Trophoblast cell (in vitro differentiated cells and primary cell): ENCODE measurements at regions not wholly inside any gene's neighbourhood (a gene's known extent, or its start where the extent isn't known, plus 50 kb on each side); places are given as distances from the start of the nearest gene placed in this dataset.

Experiments
- DNase-seq, 2 donors: peaks; one replicate each; pipeline ENCODE4 v3.0.0-alpha.2; 2016
- H2AFZ ChIP-seq: 2 replicates; pipeline ENCODE4 v1.6.1; 2013; ENCODE audit warnings: low read length, moderate library complexity, mild to moderate bottlenecking; ENCODE audit not compliant: insufficient read depth, poor library complexity
- H2AK5ac ChIP-seq: 2 replicates; pipeline ENCODE4 v1.6.1; 2013; ENCODE audit warnings: mild to moderate bottlenecking, low read length
- H2BK120ac ChIP-seq: 2 replicates; pipeline ENCODE4 v1.6.1; 2013; ENCODE audit warnings: low read length, mild to moderate bottlenecking, moderate library complexity; ENCODE audit not compliant: insufficient read depth, poor library complexity
- H2BK12ac ChIP-seq: 2 replicates; pipeline ENCODE4 v1.6.1; 2013; ENCODE audit warnings: mild to moderate bottlenecking, low read length, moderate library complexity
- H2BK5ac ChIP-seq: 2 replicates; pipeline ENCODE4 v1.6.1; 2013; ENCODE audit warnings: low read length, low read depth, moderate library complexity, mild to moderate bottlenecking; ENCODE audit not compliant: poor library complexity
- H3K14ac ChIP-seq: 2 replicates; pipeline ENCODE4 v1.6.1; 2013; ENCODE audit warnings: mild to moderate bottlenecking, low read length
- H3K18ac ChIP-seq: 2 replicates; pipeline ENCODE4 v1.6.1; 2013; ENCODE audit warnings: mild to moderate bottlenecking, low read length
- H3K23ac ChIP-seq: 2 replicates; pipeline ENCODE4 v1.6.1; 2013; ENCODE audit warnings: low read length
- H3K27ac ChIP-seq: 2 replicates; pipeline ENCODE4 v1.5.1; 2013; ENCODE audit warnings: low read depth, mild to moderate bottlenecking, inconsistent platforms, low read length, moderate library complexity
- H3K27me3 ChIP-seq: 2 replicates; pipeline ENCODE4 v1.6.1; 2013; ENCODE audit warnings: inconsistent platforms, mild to moderate bottlenecking, low read length, moderate library complexity; ENCODE audit not compliant: insufficient read depth
- H3K36me3 ChIP-seq, 2 experiments: 1 replicate in 1 of 2; 2 replicates in 1 of 2; pipeline ENCODE4 v1.6.1; 2013; ENCODE audit warnings: low read length in 2 of 2, mild to moderate bottlenecking in 2 of 2, moderate library complexity in 1 of 2; ENCODE audit not compliant: insufficient read depth in 2 of 2, control insufficient read depth in 1 of 2
- H3K4ac ChIP-seq: 2 replicates; pipeline ENCODE4 v1.6.1; 2013; ENCODE audit warnings: low read depth, mild to moderate bottlenecking, low read length, moderate library complexity
- H3K4me1 ChIP-seq, 2 experiments: 1 replicate in 1 of 2; 2 replicates in 1 of 2; pipeline ENCODE4 v1.6.1; 2013; ENCODE audit warnings: low read length in 2 of 2, mild to moderate bottlenecking in 2 of 2, moderate library complexity in 1 of 2; ENCODE audit not compliant: insufficient read depth in 2 of 2, control insufficient read depth in 1 of 2
- H3K4me2 ChIP-seq: 2 replicates; pipeline ENCODE4 v1.6.1; 2013; ENCODE audit warnings: inconsistent platforms, mild to moderate bottlenecking, low read length, moderate library complexity
- H3K4me3 ChIP-seq: 2 replicates; pipeline ENCODE4 v1.5.1; 2013; ENCODE audit warnings: mild to moderate bottlenecking, low read depth, low read length, inconsistent platforms
- H3K79me1 ChIP-seq: one replicate; pipeline ENCODE4 v1.6.1; 2013; ENCODE audit warnings: low read length
- H3K79me2 ChIP-seq: 2 replicates; pipeline ENCODE4 v1.6.1; 2013; ENCODE audit warnings: low read length, mild to moderate bottlenecking; ENCODE audit not compliant: control insufficient read depth, insufficient read depth, poor library complexity
- H3K9ac ChIP-seq: 2 replicates; pipeline ENCODE4 v1.6.1; 2013; ENCODE audit warnings: mild to moderate bottlenecking, low read length
- H3K9me3 ChIP-seq: 2 replicates; pipeline ENCODE4 v1.6.1; 2013; ENCODE audit warnings: low read depth, mild to moderate bottlenecking, control low read depth, inconsistent platforms, low read length; ENCODE audit not compliant: insufficient read depth
- H4K12ac ChIP-seq: 2 replicates; pipeline ENCODE4 v1.6.1; 2013; ENCODE audit warnings: low read depth, mild to moderate bottlenecking, low read length, moderate library complexity
- H4K8ac ChIP-seq: 2 replicates; pipeline ENCODE4 v1.6.1; 2013; ENCODE audit warnings: low read depth, mild to moderate bottlenecking, low read length, moderate library complexity
- H4K91ac ChIP-seq: one replicate; pipeline ENCODE4 v1.6.1; 2013; ENCODE audit warnings: low read depth, mild to moderate bottlenecking, low read length, moderate library complexity
- WGBS: extraction: QIAGEN DNeasy Blood & Tissue Kit; methylation state at CpG from one replicate; pipeline ENCODE4 v1.1.7; 2013; ENCODE audit warnings: missing lambda C conversion rate; ENCODE audit not compliant: insufficient read length, insufficient coverage; ENCODE audit errors: extremely low coverage; 5-methylcytosine and 5-hydroxymethylcytosine counted together

- Histone ChIP-seq H4K12ac (no peak overlapping the region), H3K27ac (no peak overlapping the region), H3K18ac (no peak overlapping the region), H3K9ac (no peak overlapping the region), H4K8ac (no peak overlapping the region), H2AK5ac (no peak overlapping the region), H3K27me3 (no peaks in the 10 kb centered on the region), H3K79me1 (no peaks in the 10 kb centered on the region), H3K36me3 (no peaks in the 10 kb centered on the region), H3K23ac (no peak overlapping the region), H3K14ac (no peak overlapping the region), H3K79me2 (no peaks in the 10 kb centered on the region), H2BK12ac (no peak overlapping the region), H3K4ac (no peak overlapping the region), H3K4me3 (no peak overlapping the region), H4K91ac (no peak overlapping the region), H2BK5ac (no peak overlapping the region), H3K4me1 (no peaks in the 10 kb centered on the region), H3K9me3 (no peaks in the 10 kb centered on the region), H2BK120ac (no peak overlapping the region), H2AFZ (no peak overlapping the region), H3K4me2 (no peak overlapping the region)
- no CpG with 5 or more reads among the region's 5 CpGs for WGBS
- DNase-seq = no peak
Observed at GRCh38 chr3:102176333-102177050, 258.3 kb upstream of the ZPLD1 start.

GRCh38 chr3:102177075-102177755 is 257.6 kb upstream of the ZPLD1 start:
- Histone ChIP-seq H4K91ac (no peak overlapping the region), H3K79me1 (no peaks in the 10 kb centered on the region), H3K4me2 (no peak overlapping the region), H3K79me2 (no peaks in the 10 kb centered on the region), H2BK12ac (no peak overlapping the region), H3K4me1 (no peaks in the 10 kb centered on the region), H3K27ac (no peak overlapping the region), H3K27me3 (no peaks in the 10 kb centered on the region), H3K14ac (no peak overlapping the region), H3K9me3 (no peaks in the 10 kb centered on the region), H3K9ac (no peak overlapping the region), H2BK5ac (no peak overlapping the region), H2AFZ (no peak overlapping the region), H4K8ac (no peak overlapping the region), H3K23ac (no peak overlapping the region), H3K4ac (no peak overlapping the region), H2BK120ac (no peak overlapping the region), H3K18ac (no peak overlapping the region), H3K4me3 (no peak overlapping the region), H3K36me3 (no peaks in the 10 kb centered on the region), H2AK5ac (no peak overlapping the region), H4K12ac (no peak overlapping the region)
- peak in 1 of 2 donors; percentile 38 for DNase-seq
- no CpG with 5 or more reads among the region's 11 CpGs for WGBS

GRCh38 chr3:102178817-102179216 is 256.0 kb upstream of the ZPLD1 start:
- Histone ChIP-seq H2AK5ac (no peak overlapping the region), H3K27ac (no peak overlapping the region), H3K18ac (no peak overlapping the region), H2BK12ac (no peak overlapping the region), H3K4ac (no peak overlapping the region), H3K9ac (no peak overlapping the region), H3K14ac (no peak overlapping the region), H3K4me2 (no peak overlapping the region), H2BK120ac (no peak overlapping the region), H4K12ac (no peak overlapping the region), H3K4me3 (no peak overlapping the region), H3K27me3 (no peaks in the 10 kb centered on the region), H3K36me3 (no peaks in the 10 kb centered on the region), H2BK5ac (no peak overlapping the region), H3K4me1 (no peaks in the 10 kb centered on the region), H4K8ac (no peak overlapping the region), H3K9me3 (no peaks in the 10 kb centered on the region), H3K79me2 (no peaks in the 10 kb centered on the region), H3K23ac (no peak overlapping the region), H4K91ac (no peak overlapping the region), H2AFZ (no peak overlapping the region), H3K79me1 (no peaks in the 10 kb centered on the region)
- no peak for DNase-seq

DNA sequence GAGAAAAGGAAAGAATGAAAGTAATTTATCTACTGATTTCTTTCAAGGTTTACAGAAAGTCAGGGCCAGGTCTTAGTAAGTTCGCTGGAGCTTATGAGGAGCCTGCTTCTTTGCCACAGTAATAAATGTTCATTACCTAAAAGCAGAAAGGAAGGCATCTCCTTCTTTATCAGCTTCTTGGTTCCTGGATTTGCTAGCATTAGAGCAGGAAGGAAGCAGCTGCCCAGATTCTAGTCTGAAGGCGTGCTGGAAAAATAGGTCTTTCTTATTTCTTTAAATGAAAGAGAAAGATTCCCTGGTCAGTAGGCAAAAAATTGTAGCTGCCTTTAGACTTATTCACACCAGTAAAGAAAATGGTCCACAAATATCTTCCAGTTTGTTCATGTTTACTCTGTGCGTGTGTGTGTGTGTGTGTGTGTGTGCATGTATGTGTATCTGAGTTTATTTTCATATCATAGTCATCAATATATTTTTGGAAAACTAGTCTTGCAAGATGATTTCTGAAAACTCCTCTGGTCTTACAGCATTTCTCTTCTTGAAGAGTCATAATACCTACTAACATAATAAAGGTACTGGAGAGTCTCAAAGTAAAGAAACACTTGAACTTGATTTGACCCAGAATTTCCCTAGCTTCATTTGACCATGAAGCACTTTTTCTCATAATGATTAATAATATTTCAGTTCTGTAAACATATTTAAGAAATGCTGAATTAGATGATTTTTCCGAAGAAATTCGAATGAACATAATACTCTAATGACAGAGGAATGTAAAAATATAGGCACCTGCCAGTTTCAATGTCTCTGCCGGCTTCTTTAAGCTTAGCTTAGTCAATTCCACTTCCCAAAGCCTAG is 255.3 kb upstream of the ZPLD1 start:
- no peak overlapping the region for H4K91ac ChIP-seq
- H3K23ac ChIP-seq = no peak overlapping the region
- no peaks in the 10 kb centered on the region for H3K79me2 ChIP-seq
- no peak overlapping the region for H2AK5ac ChIP-seq
- no peaks in the 10 kb centered on the region for H3K27me3 ChIP-seq
- no peak overlapping the region for H3K4me2 ChIP-seq
- H3K9ac ChIP-seq = no peak overlapping the region
- no peak overlapping the region for H3K27ac ChIP-seq
- H4K12ac ChIP-seq = no peak overlapping the region
- H3K36me3 ChIP-seq = no peaks in the 10 kb centered on the region
- H4K8ac ChIP-seq = no peak overlapping the region
- H3K14ac ChIP-seq = no peak overlapping the region
- no peak overlapping the region for H3K18ac ChIP-seq
- DNase-seq = peak; percentile 24 to 61
- H2BK5ac ChIP-seq = no peak overlapping the region
- no peaks in the 10 kb centered on the region for H3K9me3 ChIP-seq
- no peak overlapping the region for H2BK12ac ChIP-seq
- no peaks in the 10 kb centered on the region for H3K79me1 ChIP-seq
- no CpG with 5 or more reads among the region's 6 CpGs for WGBS
- H3K4me3 ChIP-seq = no peak overlapping the region
- H2AFZ ChIP-seq = no peak overlapping the region
- no peaks in the 10 kb centered on the region for H3K4me1 ChIP-seq
- H2BK120ac ChIP-seq = no peak overlapping the region
- no peak overlapping the region for H3K4ac ChIP-seq
